ENCODE measurements at regions not wholly inside any gene's neighbourhood (a gene's known extent, or its start where the extent isn't known, plus 50 kb on each side); places are given as distances from the start of the nearest gene placed in this dataset.

GRCh38 chr12:125381373-125381772 lies 316.1 kb downstream of the AACS start:
- in situ Hi-C loops (cut with MboI; ENCODE audit: low sequenced_read_pairs in 4 of 4) (no loop called here), intact Hi-C loops (cut with DNase I; ENCODE audit: low total_unique reads) (no loop called here)
- TF ChIP-seq CTCF (IDR thresholded peaks at IDR 0.05 in 4 of 5, conservative IDR thresholded peaks at IDR 0.05 in 1 of 5) (no peak), POLR2A (IDR thresholded peaks at IDR 0.05) (no peak)
- no peaks in the 10 kb centered on the region for H3K27me3 ChIP-seq
- ATAC-seq (no peak), DNase-seq (no peak)
- H3K36me3 ChIP-seq, result no peaks in the 10 kb centered on the region
- no peak overlapping the region for H3K4me3 ChIP-seq
- no peak overlapping the region for H3K27ac ChIP-seq
- no peaks in the 10 kb centered on the region for H3K9me3 ChIP-seq
- H3K4me1 ChIP-seq, result no peaks in the 10 kb centered on the region

- no peak overlapping the region for H3K4me3 ChIP-seq
- intact Hi-C loops (cut with DNase I; ENCODE audit: low total_unique reads) (no loop called here), in situ Hi-C loops (cut with MboI; ENCODE audit: low sequenced_read_pairs in 4 of 4) (no loop called here)
- no peak overlapping the region for H3K27ac ChIP-seq
- ATAC-seq (no peak), DNase-seq (no peak)
- no peaks in the 10 kb centered on the region for H3K27me3 ChIP-seq
- H3K9me3 ChIP-seq, result no peaks in the 10 kb centered on the region
- no peaks in the 10 kb centered on the region for H3K36me3 ChIP-seq
- TF ChIP-seq POLR2A (IDR thresholded peaks at IDR 0.05) (no peak), CTCF (IDR thresholded peaks at IDR 0.05 in 4 of 5, conservative IDR thresholded peaks at IDR 0.05 in 1 of 5) (no peak)
- no peaks in the 10 kb centered on the region for H3K4me1 ChIP-seq
Measured at GRCh38 chr12:125382926-125383325, 317.7 kb downstream of the AACS start.

DNA sequence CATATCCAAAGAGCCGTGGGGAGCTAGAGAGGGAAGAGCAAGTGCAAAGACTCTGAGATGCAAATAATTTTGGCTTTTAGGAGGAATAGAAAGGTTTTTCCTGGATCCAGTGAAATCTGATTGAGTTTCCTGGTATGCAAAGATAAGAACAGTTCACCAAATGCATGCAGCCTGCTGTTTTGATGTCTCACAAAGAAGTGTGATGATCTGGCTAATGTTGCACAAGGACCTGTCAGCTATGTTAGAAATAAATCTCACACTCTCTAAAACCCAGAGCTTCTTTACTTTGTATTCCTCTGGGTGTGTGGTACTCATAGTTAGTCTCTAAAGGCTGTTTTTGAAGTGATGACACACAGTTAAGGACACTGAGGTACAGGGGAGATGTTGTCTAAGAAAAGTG lies 321.4 kb downstream of the AACS start:
- H3K36me3 ChIP-seq, result no peaks in the 10 kb centered on the region
- no peaks in the 10 kb centered on the region for H3K4me1 ChIP-seq
- no peak overlapping the region for H3K27ac ChIP-seq
- DNase-seq (no peak), ATAC-seq (no peak)
- H3K4me3 ChIP-seq, result no peak overlapping the region
- in situ Hi-C loops (cut with MboI; ENCODE audit: low sequenced_read_pairs in 4 of 4) (no loop called here), intact Hi-C loops (cut with DNase I; ENCODE audit: low total_unique reads) (no loop called here)
- no peaks in the 10 kb centered on the region for H3K9me3 ChIP-seq
- no peaks in the 10 kb centered on the region for H3K27me3 ChIP-seq
- TF ChIP-seq POLR2A (IDR thresholded peaks at IDR 0.05), result no peak
- no peak for TF ChIP-seq CTCF (IDR thresholded peaks at IDR 0.05 in 4 of 5, conservative IDR thresholded peaks at IDR 0.05 in 1 of 5)

DNA sequence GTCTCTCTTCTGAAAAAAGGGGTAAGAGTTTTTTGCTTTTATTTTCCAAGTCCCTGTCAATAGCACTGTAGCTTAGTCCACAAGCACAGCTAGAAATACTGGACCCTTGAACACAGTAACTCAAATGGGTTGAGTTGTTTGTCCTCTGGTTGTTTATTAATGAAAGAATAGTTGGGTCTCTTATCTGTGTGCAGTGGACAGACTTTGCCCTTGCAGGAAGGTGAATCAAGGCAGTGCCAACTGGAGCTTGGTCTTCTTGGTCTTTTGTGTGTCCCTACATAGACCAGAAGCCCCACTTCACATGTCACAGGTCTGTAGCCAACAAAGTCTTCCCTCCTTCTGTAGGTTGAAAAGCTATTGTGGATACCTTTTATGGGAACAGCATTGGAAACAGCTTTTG lies 322.0 kb downstream of the AACS start:
- Histone ChIP-seq H3K4me3 (no peak overlapping the region), H3K36me3 (no peaks in the 10 kb centered on the region), H3K27me3 (no peaks in the 10 kb centered on the region), H3K4me1 (no peaks in the 10 kb centered on the region), H3K9me3 (no peaks in the 10 kb centered on the region), H3K27ac (no peak overlapping the region)
- ATAC-seq, result no peak
- in situ Hi-C loops (cut with MboI; ENCODE audit: low sequenced_read_pairs in 4 of 4), result no loop called here
- TF ChIP-seq POLR2A (IDR thresholded peaks at IDR 0.05) (no peak), CTCF (IDR thresholded peaks at IDR 0.05 in 4 of 5, conservative IDR thresholded peaks at IDR 0.05 in 1 of 5) (no peak)
- intact Hi-C loops (cut with DNase I; ENCODE audit: low total_unique reads), result no loop called here
- DNase-seq, result no peak

GRCh38 chr12:125389061-125389697 lies 323.9 kb downstream of the AACS start:
- in situ Hi-C loops (cut with MboI; ENCODE audit: low sequenced_read_pairs in 4 of 4), result no loop called here
- TF ChIP-seq POLR2A (IDR thresholded peaks at IDR 0.05), result no peak
- TF ChIP-seq CTCF (IDR thresholded peaks at IDR 0.05 in 4 of 5, conservative IDR thresholded peaks at IDR 0.05 in 1 of 5), result no peak

More at GRCh38 chr12:125389061-125389697, 323.9 kb downstream of the AACS start:
- Histone ChIP-seq H3K4me1 (no peaks in the 10 kb centered on the region), H3K27ac (no peak overlapping the region), H3K4me3 (no peak overlapping the region), H3K36me3 (no peaks in the 10 kb centered on the region), H3K9me3 (no peaks in the 10 kb centered on the region), H3K27me3 (no peaks in the 10 kb centered on the region)
- intact Hi-C loops (cut with DNase I; ENCODE audit: low total_unique reads), result no loop called here
- no peak for DNase-seq
- no peak for ATAC-seq

All from gastrocnemius medialis (tissue), 4 donors.